T1000 (cell line): ENCODE measurements at regions not wholly inside any gene's neighbourhood (a gene's known extent, or its start where the extent isn't known, plus 50 kb on each side); places are given as distances from the start of the nearest gene placed in this dataset.

Experiments
- DNase-seq: peaks from one replicate; lab custom pipeline; 2025; ENCODE audit warnings: mixed read lengths; lab: John Stamatoyannopoulos, UW

- DNase-seq: no peak
Observed at GRCh38 chrX:63993936-63994335, 208.9 kb upstream of the ARHGEF9 start.

- DNase-seq: no peak
Observed at GRCh38 chrX:63985906-63986305, 200.9 kb upstream of the ARHGEF9 start.

- DNase-seq: no peak
Observed at GRCh38 chrX:63979480-63979879, 194.5 kb upstream of the ARHGEF9 start.

GRCh38 chrX:63967551-63967950, 182.5 kb upstream of the ARHGEF9 start:
- DNase-seq: no peak

GRCh38 chrX:63963095-63963784, 178.2 kb upstream of the ARHGEF9 start:
- DNase-seq: no peak

- no peak for DNase-seq
Observed at GRCh38 chrX:63961964-63962363, 176.9 kb upstream of the ARHGEF9 start.

- DNase-seq: no peak
Observed at GRCh38 chrX:63959975-63960374, 175.0 kb upstream of the ARHGEF9 start.

- no peak for DNase-seq
Observed at GRCh38 chrX:63958134-63958865, 173.3 kb upstream of the ARHGEF9 start.

- no peak for DNase-seq
Observed at GRCh38 chrX:63935835-63936234, 150.8 kb upstream of the ARHGEF9 start.

- DNase-seq: no peak
Observed at GRCh38 chrX:63934791-63935190, 149.8 kb upstream of the ARHGEF9 start.

- DNase-seq: no peak
Observed at GRCh38 chrX:63934160-63934559, 149.1 kb upstream of the ARHGEF9 start.

GRCh38 chrX:63932907-63933306, 147.9 kb upstream of the ARHGEF9 start:
- DNase-seq: no peak

GRCh38 chrX:63932006-63932405, 147.0 kb upstream of the ARHGEF9 start:
- no peak for DNase-seq

- no peak for DNase-seq
Observed at GRCh38 chrX:63930140-63930539, 145.1 kb upstream of the ARHGEF9 start.

- no peak for DNase-seq
Observed at GRCh38 chrX:63929608-63930007, 144.6 kb upstream of the ARHGEF9 start.

- no peak for DNase-seq
Observed at GRCh38 chrX:63927848-63928247, 142.8 kb upstream of the ARHGEF9 start.

- DNase-seq: peak; percentile 24
Observed at GRCh38 chrX:63922221-63922620, 137.2 kb upstream of the ARHGEF9 start.

- no peak for DNase-seq
Observed at GRCh38 chrX:63920875-63921274, 135.9 kb upstream of the ARHGEF9 start.

- no peak for DNase-seq
Observed at GRCh38 chrX:63919081-63919480, 134.1 kb upstream of the ARHGEF9 start.

- no peak for DNase-seq
Observed at GRCh38 chrX:63918611-63919010, 133.6 kb upstream of the ARHGEF9 start.

GRCh38 chrX:63917296-63917695, 132.3 kb upstream of the ARHGEF9 start:
- no peak for DNase-seq

- DNase-seq: no peak
Observed at GRCh38 chrX:63913719-63914118, 128.7 kb upstream of the ARHGEF9 start.

- DNase-seq: no peak
Observed at GRCh38 chrX:63889001-63889400, 104.0 kb upstream of the ARHGEF9 start.
